ENCODE measurements at regions not wholly inside any gene's neighbourhood (a gene's known extent, or its start where the extent isn't known, plus 50 kb on each side); places are given as distances from the start of the nearest gene placed in this dataset.

DNA sequence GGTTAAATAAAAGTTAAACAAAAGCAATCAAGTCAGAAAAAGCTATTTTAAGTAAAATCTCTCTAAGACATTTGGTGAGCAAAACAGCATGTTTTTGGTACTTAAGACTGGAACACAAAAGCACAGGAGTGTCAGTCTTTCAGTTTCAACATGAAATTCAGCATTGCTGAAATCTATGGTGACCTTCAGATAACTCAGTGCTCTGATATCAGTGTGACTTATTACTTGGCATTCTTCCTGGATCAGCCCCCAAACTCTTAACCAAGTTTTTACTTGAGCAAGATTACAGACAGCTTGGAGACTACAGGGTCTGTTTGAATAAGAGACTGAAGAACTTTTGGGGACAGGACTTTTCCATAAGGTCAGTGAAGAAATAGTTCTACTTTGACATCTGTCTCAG is 437.2 kb downstream of the RAPGEF2 start:
- no peaks in the 10 kb centered on the region for H3K4me1 ChIP-seq
- H3K27me3 ChIP-seq, result peaks cover 0 to 12% (median 0%) of the 10 kb centered on the region in 7 donors
- no peaks in the 10 kb centered on the region for H3K36me3 ChIP-seq
- H3K9me3 ChIP-seq, result peaks cover 0 to 29% (median 12%) of the 10 kb centered on the region in 11 donors
- ATAC-seq (no peak), DNase-seq (no peak)
- intact Hi-C loops (cut with DNase I), result no loop called here
- H3K4me3 ChIP-seq, result no peak overlapping the region
- no peak for TF ChIP-seq CTCF (IDR thresholded peaks at IDR 0.05)
- H3K27ac ChIP-seq, result no peak overlapping the region

- DNase-seq, result no peak
- Histone ChIP-seq H3K4me3 (no peak overlapping the region), H3K27me3 (peaks cover 0 to 12% (median 0%) of the 10 kb centered on the region in 7 donors), H3K4me1 (no peaks in the 10 kb centered on the region), H3K27ac (no peak overlapping the region), H3K36me3 (no peaks in the 10 kb centered on the region), H3K9me3 (peaks cover 0 to 24% (median 12%) of the 10 kb centered on the region in 11 donors)
- 62 to 64% methylated on average over 4 of the region's 4 CpGs for WGBS, 2 donors
- ATAC-seq, result no peak
- intact Hi-C loops (cut with DNase I), result no loop called here
- no peak for TF ChIP-seq CTCF (IDR thresholded peaks at IDR 0.05)
Measured at GRCh38 chr4:159540501-159540900, 437.6 kb downstream of the RAPGEF2 start.

DNA sequence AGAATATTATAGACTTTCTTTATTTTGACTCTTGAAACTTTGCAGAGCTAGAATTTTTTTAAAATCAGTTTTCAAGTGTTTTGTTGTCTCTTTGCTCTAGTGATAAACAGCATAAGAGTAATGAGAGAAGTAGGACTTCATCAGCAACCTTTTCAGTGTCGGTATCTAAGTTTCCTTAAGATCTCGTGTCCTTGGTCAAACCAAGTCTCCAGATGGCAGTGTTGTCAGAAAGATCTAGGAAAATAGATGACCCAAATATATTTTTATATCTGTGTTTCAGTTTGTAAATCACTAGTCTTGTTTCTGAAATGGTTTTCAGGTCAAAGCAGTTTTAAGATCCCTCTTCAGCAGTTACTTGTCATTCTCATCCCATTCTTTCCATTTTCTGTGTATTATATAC is 438.3 kb downstream of the RAPGEF2 start:
- TF ChIP-seq CTCF (IDR thresholded peaks at IDR 0.05), result no peak
- no peak for ATAC-seq
- no peak overlapping the region for H3K4me3 ChIP-seq
- DNase-seq, result no peak
- H3K27me3 ChIP-seq, result peaks cover 0 to 12% (median 0%) of the 10 kb centered on the region in 7 donors
- no peak overlapping the region for H3K27ac ChIP-seq
- WGBS, 2 donors, result 80 to 85% methylated on average over 2 of the region's 2 CpGs
- H3K36me3 ChIP-seq, result no peaks in the 10 kb centered on the region
- intact Hi-C loops (cut with DNase I), result no loop called here
- H3K4me1 ChIP-seq, result no peaks in the 10 kb centered on the region
- H3K9me3 ChIP-seq, result peaks cover 0 to 18% (median 7%) of the 10 kb centered on the region in 11 donors

DNA sequence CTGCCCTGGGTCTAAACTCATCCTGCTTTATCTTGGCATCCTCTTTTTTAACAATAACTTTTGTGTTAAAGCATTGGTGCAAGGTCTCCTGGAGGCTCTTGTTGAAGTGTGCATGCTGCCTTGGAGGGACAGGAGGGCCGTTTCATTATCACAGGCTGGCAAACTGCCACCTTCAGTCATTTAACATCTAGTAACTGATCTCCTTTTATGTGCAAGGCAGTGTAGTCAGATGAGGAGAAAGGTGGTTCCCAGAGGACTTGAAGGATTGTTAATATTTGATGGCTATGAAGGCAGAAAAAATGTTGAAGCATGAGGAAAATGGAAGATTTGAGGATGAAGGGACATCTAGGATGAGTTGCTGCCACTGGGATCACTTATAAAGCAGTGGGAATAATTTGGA is 439.4 kb downstream of the RAPGEF2 start:
- no peak for TF ChIP-seq CTCF (IDR thresholded peaks at IDR 0.05)
- intact Hi-C loops (cut with DNase I), result no loop called here
- H3K27ac ChIP-seq, result no peak overlapping the region
- WGBS, 2 donors, result 6 to 18% methylated on average over 1 of the region's 1 CpG
- H3K27me3 ChIP-seq, result peaks cover 0 to 12% (median 0%) of the 10 kb centered on the region in 7 donors
- no peak for DNase-seq
- H3K36me3 ChIP-seq, result no peaks in the 10 kb centered on the region
- no peaks in the 10 kb centered on the region for H3K4me1 ChIP-seq
- no peak for ATAC-seq
- H3K4me3 ChIP-seq, result no peak overlapping the region
- peaks cover 0 to 6% (median 0%) of the 10 kb centered on the region in 11 donors for H3K9me3 ChIP-seq
